HG03469 (cell line): ENCODE measurements at regions not wholly inside any gene's neighbourhood (a gene's known extent, or its start where the extent isn't known, plus 50 kb on each side); places are given as distances from the start of the nearest gene placed in this dataset.

Experiments
- ATAC-seq: cut with Tn5 transposase; IDR thresholded peaks from one replicate; pipeline ENCODE4 v1.9.1; 2021; ENCODE audit warnings: mild to moderate bottlenecking, moderate library complexity, moderate number of reproducible peaks; ENCODE audit not compliant: unreplicated experiment

- no peak for ATAC-seq
These were observed 79.0 kb upstream of the SUCLG2 start for GRCh38 chr3:67733269-67733950.

GRCh38 chr3:67724434-67724833 lies 70.0 kb upstream of the SUCLG2 start:
- ATAC-seq, result no peak

DNA sequence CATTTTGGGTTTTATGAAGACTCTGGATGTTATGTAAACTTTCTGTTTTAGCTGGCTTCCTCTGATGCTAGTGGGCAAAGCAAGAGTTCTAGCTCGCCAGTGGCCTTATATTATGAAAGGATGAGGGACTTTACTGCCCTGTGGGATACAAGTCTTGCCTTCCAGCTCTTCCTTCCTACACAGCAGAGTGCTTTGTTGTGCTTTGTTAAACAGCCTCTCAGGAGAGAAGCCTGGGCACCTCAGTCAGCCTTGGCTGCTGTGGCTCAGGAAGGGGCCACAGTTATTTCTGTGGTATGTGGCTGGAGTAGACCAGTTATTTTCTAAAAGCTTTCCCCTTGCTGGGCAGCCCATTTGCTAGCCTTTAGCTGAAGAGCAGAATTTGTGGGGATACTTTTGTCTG lies 69.5 kb upstream of the SUCLG2 start:
- no peak for ATAC-seq

GRCh38 chr3:67719333-67719732 lies 64.9 kb upstream of the SUCLG2 start:
- no peak for ATAC-seq

DNA sequence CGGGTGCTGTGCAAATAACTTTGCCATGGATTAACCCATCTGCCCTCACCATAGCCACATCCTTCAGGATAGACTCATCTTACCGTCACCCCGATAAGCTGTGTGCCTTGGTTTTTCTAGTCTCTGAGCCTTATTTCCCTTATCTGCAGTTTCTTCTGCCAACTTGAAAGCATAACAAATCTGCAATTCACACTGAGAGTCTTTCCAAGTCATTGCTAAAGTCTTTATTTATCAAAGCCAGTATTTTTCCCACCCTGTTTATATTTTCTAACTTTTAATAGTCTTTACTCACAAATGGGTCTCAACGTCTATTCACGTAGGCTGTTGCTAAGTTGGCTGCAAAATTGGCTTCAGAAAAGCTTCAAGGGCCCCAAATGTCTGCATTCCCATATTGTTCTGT lies 61.6 kb upstream of the SUCLG2 start:
- ATAC-seq, result no peak

GRCh38 chr3:67713764-67714469 lies 59.5 kb upstream of the SUCLG2 start:
- ATAC-seq, result no peak

- no peak for ATAC-seq
These were observed 57.8 kb upstream of the SUCLG2 start for GRCh38 chr3:67712259-67712658.

- no peak for ATAC-seq
These were observed 56.0 kb upstream of the SUCLG2 start for GRCh38 chr3:67710396-67710795.

DNA sequence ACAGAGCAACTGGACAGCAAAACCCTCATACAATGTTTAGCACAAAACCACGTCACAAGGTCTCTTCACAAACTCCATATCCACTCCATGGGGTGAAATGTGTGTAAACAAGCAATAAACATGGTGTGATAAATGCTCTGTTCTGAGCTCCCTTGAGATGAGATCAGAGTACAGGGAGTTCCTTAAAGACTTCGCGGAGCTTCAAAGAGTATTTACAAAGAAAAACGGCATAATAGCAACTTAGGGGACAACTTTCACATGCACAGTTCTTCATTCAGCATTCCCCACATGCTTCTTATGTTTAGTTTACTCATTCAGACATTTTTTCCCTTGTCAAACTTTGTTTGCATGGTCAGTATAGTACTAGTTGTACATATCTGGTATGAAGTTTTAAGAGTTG lies 52.5 kb upstream of the SUCLG2 start:
- ATAC-seq, result no peak

GRCh38 chr3:67704322-67704721 lies 49.9 kb upstream of the SUCLG2 start:
- no peak for ATAC-seq
